Suprapubic skin (tissue), 4 donors: ENCODE measurements at regions not wholly inside any gene's neighbourhood (a gene's known extent, or its start where the extent isn't known, plus 50 kb on each side); places are given as distances from the start of the nearest gene placed in this dataset.

Experiments
- DNase-seq, 2 donors: peaks; one replicate each; pipeline ENCODE4 v3.0.0-alpha.2; 2019; ENCODE audit warnings: low spot score in 2 of 2
- H3K27ac ChIP-seq: fragments of 200-600 bp; sonication (generic); one replicate; pipeline ENCODE4 v1.5.1; 2019
- H3K27me3 ChIP-seq: fragments of 200-600 bp; sonication (generic); one replicate; pipeline ENCODE4 v1.5.1; 2019
- H3K36me3 ChIP-seq: fragments of 200-600 bp; sonication (generic); one replicate; pipeline ENCODE4 v1.5.1; 2019
- H3K4me1 ChIP-seq: fragments of 200-600 bp; sonication (generic); one replicate; pipeline ENCODE4 v1.5.1; 2019
- H3K4me3 ChIP-seq: fragments of 200-600 bp; sonication (generic); one replicate; pipeline ENCODE4 v1.5.1; 2019; ENCODE audit warnings: mild to moderate bottlenecking
- H3K9me3 ChIP-seq: fragments of 200-600 bp; sonication (generic); one replicate; pipeline ENCODE4 v1.5.1; 2019
- EP300 ChIP-seq: sonication (generic); formaldehyde crosslinking; IDR thresholded peaks from one replicate; pipeline ENCODE4 v1.6.1; 2017; ENCODE audit warnings: antibody characterized with exemption
- POLR2A ChIP-seq, 2 donors: fragments of 450-650 bp; IDR thresholded peaks; one replicate each; pipeline ENCODE4 v1.6.1; 2017; ENCODE audit warnings: antibody characterized with exemption in 2 of 2, mild to moderate bottlenecking in 2 of 2, moderate library complexity in 2 of 2
- POLR2AphosphoS5 ChIP-seq, 3 donors: sonication (generic); formaldehyde crosslinking; IDR thresholded peaks; one replicate each; pipeline ENCODE4 v1.6.1; 2017; ENCODE audit warnings: antibody characterized with exemption in 3 of 3
- whole genome bisulfite sequencing: methylation state at CpG from one replicate; pipeline ENCODE4 v1.1.5; 2018; 5-methylcytosine and 5-hydroxymethylcytosine counted together
- TF ChIP-seq, protein P1 (sequence below), 2 donors: fragments of 200-600 bp in 1 of 2; fragments of 450-650 bp in 1 of 2; sonication (generic) in 1 of 2; IDR thresholded peaks; one replicate each; pipeline ENCODE4 v1.5.1; 2016 to 2019; ENCODE audit warnings: antibody characterized with exemption in 2 of 2, mild to moderate bottlenecking in 1 of 2, moderate library complexity in 1 of 2

DNA sequence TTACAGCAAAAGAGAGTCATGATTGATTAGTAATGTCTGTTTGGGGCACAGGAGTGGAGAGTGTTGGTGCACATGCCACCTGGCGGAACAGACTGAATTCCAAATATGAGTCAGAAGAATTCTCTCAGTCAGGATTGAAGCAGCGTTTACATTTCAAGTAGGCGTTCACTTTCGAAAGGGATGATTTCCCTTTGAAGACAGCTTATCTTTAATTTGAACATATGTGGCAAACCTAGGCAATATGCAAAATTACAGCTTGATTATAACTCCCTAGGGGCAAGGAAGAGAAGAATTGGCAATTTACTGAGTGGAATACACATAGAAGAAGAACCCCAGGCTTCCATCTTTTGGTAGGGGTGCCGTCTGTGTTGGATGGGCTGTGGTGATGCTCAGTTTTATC, 235.8 kb downstream of the HAPSTR1 start:
- WGBS: 74% methylated on average over 5 of the region's 5 CpGs
- DNase-seq: no peak
- peaks cover 3% of the 10 kb centered on the region for H3K4me1 ChIP-seq
- no peak overlapping the region for H3K27ac ChIP-seq
- H3K4me3 ChIP-seq: no peak overlapping the region
- no peaks in the 10 kb centered on the region for H3K9me3 ChIP-seq
- H3K27me3 ChIP-seq: no peaks in the 10 kb centered on the region
- H3K36me3 ChIP-seq: no peaks in the 10 kb centered on the region
- TF ChIP-seq POLR2AphosphoS5 (IDR thresholded peaks at IDR 0.05): no peak
- TF ChIP-seq POLR2A (IDR thresholded peaks at IDR 0.05): no peak
- TF ChIP-seq EP300: no peak
- TF ChIP-seq, protein P1, sequence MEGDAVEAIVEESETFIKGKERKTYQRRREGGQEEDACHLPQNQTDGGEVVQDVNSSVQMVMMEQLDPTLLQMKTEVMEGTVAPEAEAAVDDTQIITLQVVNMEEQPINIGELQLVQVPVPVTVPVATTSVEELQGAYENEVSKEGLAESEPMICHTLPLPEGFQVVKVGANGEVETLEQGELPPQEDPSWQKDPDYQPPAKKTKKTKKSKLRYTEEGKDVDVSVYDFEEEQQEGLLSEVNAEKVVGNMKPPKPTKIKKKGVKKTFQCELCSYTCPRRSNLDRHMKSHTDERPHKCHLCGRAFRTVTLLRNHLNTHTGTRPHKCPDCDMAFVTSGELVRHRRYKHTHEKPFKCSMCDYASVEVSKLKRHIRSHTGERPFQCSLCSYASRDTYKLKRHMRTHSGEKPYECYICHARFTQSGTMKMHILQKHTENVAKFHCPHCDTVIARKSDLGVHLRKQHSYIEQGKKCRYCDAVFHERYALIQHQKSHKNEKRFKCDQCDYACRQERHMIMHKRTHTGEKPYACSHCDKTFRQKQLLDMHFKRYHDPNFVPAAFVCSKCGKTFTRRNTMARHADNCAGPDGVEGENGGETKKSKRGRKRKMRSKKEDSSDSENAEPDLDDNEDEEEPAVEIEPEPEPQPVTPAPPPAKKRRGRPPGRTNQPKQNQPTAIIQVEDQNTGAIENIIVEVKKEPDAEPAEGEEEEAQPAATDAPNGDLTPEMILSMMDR (IDR thresholded peaks at IDR 0.05): no peak

DNA sequence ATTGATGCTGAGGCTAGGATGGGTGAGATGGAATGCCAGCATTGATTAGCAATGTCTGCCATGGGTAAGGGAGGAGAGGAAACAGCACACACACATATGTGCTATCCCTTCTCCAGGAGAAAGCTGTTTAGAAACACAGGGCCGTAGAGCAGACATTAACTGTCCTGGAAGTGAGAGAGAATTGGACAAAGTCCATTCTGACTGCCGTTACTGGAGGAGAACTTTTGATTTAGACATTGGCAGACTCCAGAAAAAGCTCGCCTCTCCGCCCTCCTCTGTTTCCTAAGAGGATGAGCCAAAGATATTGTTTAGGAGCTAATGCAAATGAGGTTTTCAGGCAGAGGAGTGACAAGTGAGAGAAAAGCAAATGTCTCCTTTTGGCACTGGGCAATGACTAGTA, 237.0 kb downstream of the HAPSTR1 start:
- Histone ChIP-seq H3K27me3 (no peaks in the 10 kb centered on the region), H3K4me1 (no peaks in the 10 kb centered on the region), H3K36me3 (no peaks in the 10 kb centered on the region), H3K27ac (no peak overlapping the region), H3K4me3 (no peak overlapping the region), H3K9me3 (no peaks in the 10 kb centered on the region)
- no peak for DNase-seq
- WGBS: 59% methylated on average over 4 of the region's 4 CpGs
- TF ChIP-seq EP300: no peak
- TF ChIP-seq POLR2A (IDR thresholded peaks at IDR 0.05): no peak
- no peak for TF ChIP-seq POLR2AphosphoS5 (IDR thresholded peaks at IDR 0.05)
- TF ChIP-seq, protein P1 (IDR thresholded peaks at IDR 0.05): no peak

DNA sequence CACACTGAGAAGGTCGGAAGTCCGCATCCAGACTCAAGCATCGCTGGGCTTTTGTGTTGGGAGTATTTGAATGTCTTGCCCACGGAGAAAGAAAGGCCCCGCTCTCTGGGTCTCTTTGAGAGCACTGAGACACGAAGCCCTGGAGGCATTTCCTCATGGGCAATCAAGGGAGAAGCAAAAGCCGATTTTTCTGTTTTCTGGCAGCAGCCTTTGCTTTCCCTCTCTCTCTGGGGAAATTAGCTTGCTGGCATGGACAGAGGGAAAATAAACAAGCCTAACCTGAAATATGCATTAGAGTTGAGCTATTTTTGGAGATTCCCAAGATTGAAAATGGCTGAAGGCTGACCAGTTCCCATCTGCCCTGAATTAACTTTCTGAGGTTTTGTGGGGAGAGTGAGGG, 238.7 kb downstream of the HAPSTR1 start:
- Histone ChIP-seq H3K27me3 (no peaks in the 10 kb centered on the region), H3K4me1 (no peaks in the 10 kb centered on the region), H3K9me3 (no peaks in the 10 kb centered on the region), H3K36me3 (no peaks in the 10 kb centered on the region), H3K4me3 (no peak overlapping the region), H3K27ac (no peak overlapping the region)
- WGBS: 47% methylated on average over 7 of the region's 7 CpGs
- no peak for DNase-seq
- TF ChIP-seq EP300: no peak
- TF ChIP-seq, protein P1 (IDR thresholded peaks at IDR 0.05): no peak
- no peak for TF ChIP-seq POLR2A (IDR thresholded peaks at IDR 0.05)
- no peak for TF ChIP-seq POLR2AphosphoS5 (IDR thresholded peaks at IDR 0.05)

DNA sequence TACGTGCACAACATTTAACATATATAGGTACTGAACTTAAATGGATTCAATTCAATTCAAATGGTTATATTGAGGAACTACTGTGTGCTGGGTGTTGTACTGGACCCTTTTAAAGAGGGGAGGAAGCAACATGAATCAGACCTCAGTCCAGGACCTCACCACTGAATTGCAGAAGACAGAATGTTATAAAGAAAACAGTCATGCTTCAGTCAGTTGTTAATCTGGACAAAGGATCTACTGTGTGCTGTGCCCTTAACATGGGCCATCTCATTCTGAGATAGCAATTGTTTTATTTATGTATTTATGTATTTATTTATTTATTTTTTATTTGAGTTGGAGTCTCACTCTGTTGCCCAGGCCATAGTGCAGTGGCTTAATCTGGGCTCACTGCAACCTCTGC, 240.1 kb downstream of the HAPSTR1 start:
- no peaks in the 10 kb centered on the region for H3K36me3 ChIP-seq
- TF ChIP-seq EP300 (no peak), POLR2A (IDR thresholded peaks at IDR 0.05) (no peak), POLR2AphosphoS5 (IDR thresholded peaks at IDR 0.05) (no peak)
- TF ChIP-seq, protein P1 (IDR thresholded peaks at IDR 0.05): no peak
- 90% methylated on average over 1 of the region's 1 CpG for WGBS

GRCh38 chr16:9332574-9333148, 241.2 kb downstream of the HAPSTR1 start:
- DNase-seq: no peak
- TF ChIP-seq EP300: no peak
- TF ChIP-seq POLR2A (IDR thresholded peaks at IDR 0.05): no peak
- TF ChIP-seq, protein P1 (IDR thresholded peaks at IDR 0.05): no peak
- no peak for TF ChIP-seq POLR2AphosphoS5 (IDR thresholded peaks at IDR 0.05)
- no peak overlapping the region for H3K4me3 ChIP-seq
- no peaks in the 10 kb centered on the region for H3K36me3 ChIP-seq
- H3K9me3 ChIP-seq: no peaks in the 10 kb centered on the region
- H3K27me3 ChIP-seq: no peaks in the 10 kb centered on the region
- H3K4me1 ChIP-seq: no peaks in the 10 kb centered on the region
- WGBS: 90% methylated on average over 5 of the region's 5 CpGs
- no peak overlapping the region for H3K27ac ChIP-seq

More for the DNA sequence above, 240.1 kb downstream of the HAPSTR1 start:
- H3K4me3 ChIP-seq: no peak overlapping the region
- no peak overlapping the region for H3K27ac ChIP-seq
- no peaks in the 10 kb centered on the region for H3K27me3 ChIP-seq
- no peaks in the 10 kb centered on the region for H3K9me3 ChIP-seq
- no peaks in the 10 kb centered on the region for H3K4me1 ChIP-seq
- no peak for DNase-seq
